Heart left ventricle (tissue), 13 donors: ENCODE measurements at regions not wholly inside any gene's neighbourhood (a gene's known extent, or its start where the extent isn't known, plus 50 kb on each side); places are given as distances from the start of the nearest gene placed in this dataset.
"Not testable (repeated sequence)": the region's sequence is repeated elsewhere in the genome, so short reads cannot be mapped to it uniquely, and the experiment has no call there.

Experiments
- POLR2A ChIP-seq, 2 donors: fragments of 450-650 bp; IDR thresholded peaks; one replicate each; pipeline ENCODE4 v1.6.1; 2017; ENCODE audit warnings: antibody characterized with exemption in 2 of 2, mild to moderate bottlenecking in 2 of 2, moderate library complexity in 2 of 2
- TF ChIP-seq, protein P1 (sequence below), 12 donors: fragments of 200-600 bp; sonication (generic) in 4 of 12; IDR thresholded peaks; one replicate each; pipeline versions ENCODE4 v1.5.0 to v1.8.0; 2018 to 2022; ENCODE audit warnings: antibody characterized with exemption in 12 of 12, mild to moderate bottlenecking in 5 of 12
- donor health status: ischemic (EF 13 %, LVEDD 7.1; RV severe dilation, severe dysfunction).
- donor health status: DM: no; HTN: yes; CAD: no.
- donor health status: DM: no; HTN: no; CAD: no.
- donor health status: ischemic (EF 25% LVEDD 6.9; RV normal size, moderate dysfunction).
- donor health status: ischemic (EF 25% LVEDD 5.7; RV mildly dilated, moderate dysfunction).
- donor health status: ischemic (EF 35%, LVEDD 5.7; RV mildly dilated, moderate dysfunction).
- donor health status: nonischemic (EF 11% LVEDD 7.7; RV severe dilation, severe dysfunction).
- donor health status: DM: yes; HTN: yes; CAD: no.
- donor health status: PGD.
- donor health status: ischemic (EF 29% LVEDD 5.4; RV normal size, mild dysfunction).
- donor health status: nonischemic (EF 23%, LVEDD 6.1; RV moderate dilation, normal function).

DNA sequence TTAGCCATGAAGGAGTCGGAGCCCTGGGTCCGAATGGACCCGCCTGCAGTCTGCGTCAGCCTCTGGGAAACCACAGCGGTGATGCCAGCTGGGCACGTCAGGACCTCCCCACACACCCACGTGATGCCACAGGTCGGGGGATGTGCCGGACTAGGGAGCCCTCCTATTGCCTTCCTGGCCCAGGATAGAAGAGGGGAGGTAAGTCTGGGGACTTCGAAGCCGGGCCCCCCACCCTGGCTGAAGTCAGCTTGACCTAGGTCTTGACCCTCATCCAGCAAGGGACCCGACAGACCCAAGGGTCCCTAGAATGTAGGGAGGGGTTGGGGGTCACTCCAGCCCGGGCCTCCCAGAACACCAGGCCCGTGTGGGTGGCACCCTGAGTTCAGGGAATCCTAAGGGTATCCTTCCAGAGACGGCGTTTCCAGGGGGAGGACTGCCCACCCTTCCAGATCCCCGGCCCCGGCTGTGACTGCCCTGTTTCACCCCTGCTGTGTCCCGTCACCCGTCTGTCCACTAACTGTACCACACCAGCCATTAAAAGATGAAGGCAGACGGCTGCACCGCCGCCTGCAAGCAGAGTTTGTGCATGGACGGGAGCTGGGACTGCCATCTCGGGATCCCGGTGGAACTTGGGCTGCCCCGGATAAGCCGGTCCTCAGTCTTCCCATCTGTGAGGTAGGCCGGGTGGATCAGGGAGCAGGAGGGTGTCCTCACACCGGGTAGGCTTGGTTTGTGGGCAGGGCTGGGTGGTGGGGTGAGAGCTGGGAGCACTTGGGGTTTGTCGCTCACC lies 435.3 kb upstream of the ZNF722 start:
- TF ChIP-seq, protein P1, sequence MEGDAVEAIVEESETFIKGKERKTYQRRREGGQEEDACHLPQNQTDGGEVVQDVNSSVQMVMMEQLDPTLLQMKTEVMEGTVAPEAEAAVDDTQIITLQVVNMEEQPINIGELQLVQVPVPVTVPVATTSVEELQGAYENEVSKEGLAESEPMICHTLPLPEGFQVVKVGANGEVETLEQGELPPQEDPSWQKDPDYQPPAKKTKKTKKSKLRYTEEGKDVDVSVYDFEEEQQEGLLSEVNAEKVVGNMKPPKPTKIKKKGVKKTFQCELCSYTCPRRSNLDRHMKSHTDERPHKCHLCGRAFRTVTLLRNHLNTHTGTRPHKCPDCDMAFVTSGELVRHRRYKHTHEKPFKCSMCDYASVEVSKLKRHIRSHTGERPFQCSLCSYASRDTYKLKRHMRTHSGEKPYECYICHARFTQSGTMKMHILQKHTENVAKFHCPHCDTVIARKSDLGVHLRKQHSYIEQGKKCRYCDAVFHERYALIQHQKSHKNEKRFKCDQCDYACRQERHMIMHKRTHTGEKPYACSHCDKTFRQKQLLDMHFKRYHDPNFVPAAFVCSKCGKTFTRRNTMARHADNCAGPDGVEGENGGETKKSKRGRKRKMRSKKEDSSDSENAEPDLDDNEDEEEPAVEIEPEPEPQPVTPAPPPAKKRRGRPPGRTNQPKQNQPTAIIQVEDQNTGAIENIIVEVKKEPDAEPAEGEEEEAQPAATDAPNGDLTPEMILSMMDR (IDR thresholded peaks at IDR 0.05) = not testable (repeated sequence)
- TF ChIP-seq POLR2A (IDR thresholded peaks at IDR 0.05) = not testable (repeated sequence)
